ENCODE measurements at regions not wholly inside any gene's neighbourhood (a gene's known extent, or its start where the extent isn't known, plus 50 kb on each side); places are given as distances from the start of the nearest gene placed in this dataset.
"Not testable (repeated sequence)": the region's sequence is repeated elsewhere in the genome, so short reads cannot be mapped to it uniquely, and the experiment has no call there.

GRCh38 chr9:107838766-107839165, 349.2 kb upstream of the KLF4 start:
- no peak for DNase-seq (ENCODE audit: low spot score)

GRCh38 chr9:107836300-107836699, 346.7 kb upstream of the KLF4 start:
- no peak for DNase-seq (ENCODE audit: low spot score)

DNA sequence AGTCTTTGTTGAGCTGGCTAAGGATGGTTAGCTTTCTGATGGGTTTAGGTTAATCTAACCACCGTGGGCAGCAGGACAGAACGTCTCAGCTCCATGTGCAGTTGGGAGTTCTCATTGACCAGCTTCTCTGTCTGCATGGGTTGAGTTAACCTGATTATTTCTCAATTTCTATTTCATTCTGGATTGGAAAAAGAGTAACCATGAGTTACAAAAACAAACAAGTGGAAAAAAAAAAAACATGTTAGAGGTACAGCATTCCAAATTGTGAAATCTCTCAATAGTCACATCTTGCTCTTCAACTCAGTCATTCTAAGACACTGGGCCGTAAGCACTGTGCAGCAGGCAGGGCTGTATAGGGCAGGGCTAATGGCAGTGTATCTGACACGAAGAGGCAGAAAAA, 343.7 kb upstream of the KLF4 start:
- DNase-seq (ENCODE audit: low spot score): no peak

DNA sequence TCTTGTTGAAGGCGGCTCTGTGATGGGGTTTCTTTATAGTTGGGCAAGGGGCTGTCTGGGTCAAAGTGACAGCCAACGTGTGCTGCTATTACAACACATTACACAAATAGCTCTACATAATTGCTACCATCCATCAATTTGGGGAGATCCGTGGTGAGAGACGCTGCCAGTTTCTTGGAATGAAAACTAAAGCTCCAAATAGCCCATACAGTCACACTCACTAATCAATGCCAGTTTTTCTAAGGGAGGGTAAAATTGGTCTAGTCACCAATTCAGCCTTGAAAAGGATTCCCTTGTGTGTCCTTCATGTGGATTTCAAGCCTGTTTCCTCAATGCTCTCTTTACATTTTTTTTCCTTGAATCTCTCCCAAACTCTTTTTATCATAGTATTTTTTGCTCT, 343.3 kb upstream of the KLF4 start:
- no peak for DNase-seq (ENCODE audit: low spot score)

- DNase-seq (ENCODE audit: low spot score): no peak
Observed at GRCh38 chr9:107830479-107830878, 340.9 kb upstream of the KLF4 start.

- DNase-seq (ENCODE audit: low spot score): no peak
Observed at GRCh38 chr9:107827884-107828283, 338.3 kb upstream of the KLF4 start.

DNA sequence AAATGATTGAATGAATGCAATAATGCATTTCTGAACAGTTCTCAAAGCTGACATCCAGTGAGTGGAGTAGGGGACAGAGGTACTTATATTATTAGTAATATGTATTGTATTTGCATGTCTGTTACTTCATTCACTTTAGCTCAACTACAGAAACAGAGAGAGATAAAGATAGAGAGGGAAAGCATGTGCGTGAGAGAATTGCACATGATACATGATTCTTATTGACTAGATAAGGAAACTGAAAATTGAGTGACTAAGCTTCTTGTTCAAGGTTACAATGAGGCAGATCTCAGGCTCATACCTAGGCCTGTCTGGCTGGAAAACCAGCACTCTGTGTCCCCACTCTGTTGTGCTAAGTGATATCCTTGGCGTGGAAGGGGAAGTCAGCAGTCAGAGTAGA, 337.7 kb upstream of the KLF4 start:
- DNase-seq (ENCODE audit: low spot score): no peak

GRCh38 chr9:107826688-107826983, 337.1 kb upstream of the KLF4 start:
- DNase-seq (ENCODE audit: low spot score): not testable (repeated sequence)

DNA sequence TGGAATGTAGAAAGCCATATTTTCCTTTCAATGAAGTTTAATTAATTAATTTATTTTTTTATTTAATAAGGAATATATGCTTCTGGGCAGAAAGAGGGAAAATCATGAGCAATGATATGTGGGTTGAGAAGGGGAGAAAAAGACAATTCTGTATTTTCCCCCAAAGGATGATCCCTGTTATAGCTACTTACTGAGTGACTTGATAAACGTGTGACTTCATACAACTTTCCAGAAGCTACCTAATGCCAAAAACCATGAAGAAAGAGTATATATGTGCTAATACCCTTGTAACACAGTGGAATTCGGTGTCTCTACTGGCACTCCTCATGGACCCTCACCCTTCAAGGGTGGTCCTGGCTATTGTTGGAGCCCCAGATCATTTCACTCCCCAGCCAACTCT, 335.0 kb upstream of the KLF4 start:
- no peak for DNase-seq (ENCODE audit: low spot score)

DNA sequence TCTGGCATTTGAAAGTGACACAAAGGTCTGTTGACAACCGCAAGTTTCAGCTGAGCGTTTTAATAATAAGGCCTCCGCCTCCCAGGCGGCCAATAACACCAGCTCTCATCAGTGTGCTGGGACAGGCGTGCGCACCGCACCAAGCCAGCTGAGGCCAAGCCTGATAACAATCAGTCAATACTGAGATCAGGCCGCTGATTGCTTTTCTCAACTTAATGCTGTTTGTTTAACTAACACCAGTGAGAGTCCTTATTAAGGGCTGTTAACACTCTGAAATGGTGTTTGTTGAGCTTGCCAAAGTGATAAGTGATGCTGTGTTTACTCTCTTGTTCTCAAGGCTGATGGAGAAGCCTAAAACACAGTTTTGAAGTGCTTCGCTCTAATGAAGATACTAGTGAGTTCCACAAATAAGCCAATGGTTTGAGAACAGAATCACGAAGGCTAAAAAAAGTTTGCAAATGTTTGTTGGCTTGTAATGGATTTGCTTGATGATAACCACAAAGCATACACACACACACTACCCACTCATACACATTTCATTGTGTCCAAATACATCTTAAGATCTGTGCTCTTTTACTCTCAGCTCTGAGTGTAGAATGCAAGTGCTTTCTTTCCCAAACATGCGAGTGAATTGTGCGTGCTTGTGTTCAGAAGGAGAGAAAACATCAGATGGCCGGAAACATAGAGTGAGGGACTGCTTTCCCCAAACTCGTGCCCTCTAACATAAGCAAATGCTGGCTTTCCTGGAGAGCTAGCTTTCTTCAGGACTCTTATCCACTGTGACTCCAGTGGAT, 330.4 kb upstream of the KLF4 start:
- DNase-seq (ENCODE audit: low spot score): no peak

DNA sequence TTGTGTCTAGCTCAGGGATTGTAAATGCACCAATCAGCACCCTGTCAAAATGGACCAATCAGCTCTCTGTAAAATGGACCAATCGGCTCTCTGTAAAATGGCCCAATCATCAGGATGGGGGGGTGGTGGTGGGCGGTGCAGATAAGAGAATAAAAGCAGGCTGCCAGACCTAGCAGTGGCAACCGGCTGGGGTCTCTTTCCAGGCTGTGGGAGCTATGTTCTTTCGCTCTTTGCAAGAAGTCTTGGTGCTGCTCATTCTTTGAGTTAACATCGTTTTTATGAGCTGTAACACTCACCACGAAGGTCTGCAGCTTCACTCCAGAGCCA, 328.9 kb upstream of the KLF4 start:
- not testable (repeated sequence) for DNase-seq (ENCODE audit: low spot score)

GRCh38 chr9:107817595-107818502, 328.3 kb upstream of the KLF4 start:
- not testable (repeated sequence) for DNase-seq (ENCODE audit: low spot score)

GRCh38 chr9:107816561-107817021, 327.0 kb upstream of the KLF4 start:
- DNase-seq (ENCODE audit: low spot score): no peak

GRCh38 chr9:107815782-107816560, 326.4 kb upstream of the KLF4 start:
- DNase-seq (ENCODE audit: low spot score): no peak

DNA sequence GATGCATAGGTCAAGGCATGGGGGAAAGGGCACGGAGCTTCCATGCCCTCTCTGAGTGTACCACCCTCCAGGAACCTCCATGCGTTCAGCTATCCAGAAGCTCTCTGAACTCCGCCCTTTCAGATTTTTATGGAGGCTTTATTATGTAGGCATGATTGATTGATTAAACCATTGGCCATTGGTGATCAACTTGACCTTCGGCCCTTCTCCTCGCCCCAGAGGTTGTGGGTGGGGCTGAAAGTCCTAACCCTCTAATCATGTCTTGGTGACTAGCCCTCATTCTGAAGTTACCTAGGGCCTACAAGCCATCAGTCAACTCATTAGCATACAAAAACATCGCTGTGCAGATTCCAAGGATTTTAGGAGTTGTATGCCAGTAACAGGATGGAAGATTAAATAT, 323.7 kb upstream of the KLF4 start:
- no peak for DNase-seq (ENCODE audit: low spot score)

- no peak for DNase-seq (ENCODE audit: low spot score)
Observed at GRCh38 chr9:107810461-107810961, 320.9 kb upstream of the KLF4 start.

DNA sequence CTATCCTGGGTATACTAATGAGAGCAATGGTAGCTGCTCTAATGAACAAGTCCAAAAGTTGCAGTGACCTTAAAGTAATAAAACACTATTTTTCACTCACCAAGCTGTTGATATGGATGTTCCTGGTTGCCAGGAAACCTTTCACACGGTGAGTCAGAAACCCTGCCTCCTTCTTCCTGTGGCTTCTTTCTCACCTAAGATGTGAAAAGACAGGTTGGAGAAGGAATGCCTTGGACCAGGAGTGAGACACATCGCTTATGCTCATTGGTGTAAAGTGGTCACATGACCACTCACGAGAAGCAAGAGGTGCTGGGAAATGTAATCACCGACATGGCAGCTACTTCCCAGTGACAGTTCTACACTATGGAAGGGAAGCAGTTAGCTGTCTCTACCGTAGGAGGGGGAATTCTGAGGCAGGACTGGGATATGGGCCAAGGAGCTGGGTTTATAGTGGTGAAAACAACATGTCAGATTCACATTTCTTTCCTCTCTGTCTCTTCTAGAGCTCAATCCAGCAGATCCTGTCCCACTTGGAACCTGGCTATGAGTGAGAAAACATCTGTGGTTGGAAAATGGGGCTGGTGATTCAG, 320.4 kb upstream of the KLF4 start:
- DNase-seq (ENCODE audit: low spot score): no peak

DNA sequence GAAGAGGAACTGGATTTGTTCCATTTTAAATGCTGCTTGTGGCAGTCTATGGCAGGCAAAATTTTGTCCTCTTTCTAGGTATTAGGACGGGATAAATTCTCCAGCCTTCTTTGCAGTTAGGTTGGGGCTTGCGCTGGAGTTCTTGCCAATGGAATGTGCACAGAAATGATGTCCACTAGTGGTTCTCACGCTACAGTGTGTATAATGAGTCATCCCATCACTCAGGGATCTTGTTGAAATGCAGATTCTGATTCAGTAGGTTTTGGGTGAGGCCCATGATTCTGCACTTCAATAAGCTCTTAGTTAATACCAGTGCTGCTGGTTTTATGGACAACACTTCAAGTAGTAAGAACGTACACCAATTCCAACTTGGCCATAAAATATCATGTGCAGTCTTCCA, 317.6 kb upstream of the KLF4 start:
- no peak for DNase-seq (ENCODE audit: low spot score)

DNA sequence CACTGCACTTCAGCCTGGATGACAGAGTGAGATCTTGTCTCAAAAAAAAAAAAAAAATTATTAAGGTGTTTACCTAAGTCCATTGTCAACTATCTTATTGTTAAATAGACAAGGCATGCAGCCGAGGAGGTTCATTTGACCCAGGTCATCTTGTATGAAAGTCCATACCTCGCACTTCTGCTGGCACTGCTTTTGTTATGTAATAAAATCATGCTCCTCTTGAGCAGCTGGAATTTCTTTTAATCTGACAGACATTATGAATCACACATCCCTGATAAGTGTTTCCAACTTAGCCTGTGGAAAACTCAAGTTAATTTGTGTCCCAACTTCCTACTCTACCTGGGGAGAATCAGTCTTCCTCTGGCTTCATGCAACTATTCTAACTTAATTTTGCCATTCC, 315.6 kb upstream of the KLF4 start:
- DNase-seq (ENCODE audit: low spot score): no peak

DNA sequence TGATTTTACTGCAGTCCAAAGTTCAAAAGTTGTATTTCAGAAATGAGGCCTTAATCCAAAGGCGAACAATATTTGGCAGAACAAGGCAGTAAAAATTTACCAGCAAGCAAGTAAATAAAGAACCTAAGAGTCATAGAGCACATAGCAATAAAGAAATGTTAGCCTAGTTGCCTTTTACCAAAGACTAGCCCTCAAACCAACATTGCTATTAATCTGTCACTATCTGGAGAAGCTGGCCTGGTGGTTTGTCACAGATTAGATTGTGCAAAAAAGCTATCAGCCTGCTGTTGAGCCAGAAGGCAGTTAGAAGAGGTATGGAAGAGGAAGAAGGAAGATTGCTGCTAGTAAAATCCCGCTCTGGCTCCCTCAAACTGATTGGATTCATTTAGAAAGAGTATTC, 304.7 kb upstream of the KLF4 start:
- DNase-seq (ENCODE audit: low spot score): no peak

- no peak for DNase-seq (ENCODE audit: low spot score)
Observed at GRCh38 chr9:107793541-107793940, 304.0 kb upstream of the KLF4 start.

- DNase-seq (ENCODE audit: low spot score): no peak
Observed at GRCh38 chr9:107792596-107792995, 303.0 kb upstream of the KLF4 start.

Measured in kidney capillary endothelial cell (primary cell).